GM18505 (cell line): ENCODE measurements at regions not wholly inside any gene's neighbourhood (a gene's known extent, or its start where the extent isn't known, plus 50 kb on each side); places are given as distances from the start of the nearest gene placed in this dataset.

Experiments
- ATAC-seq: cut with Tn5 transposase; IDR thresholded peaks from one replicate; pipeline ENCODE4 v1.9.1; 2021; ENCODE audit not compliant: unreplicated experiment
- POLR2A ChIP-seq: IDR thresholded peaks from 4 replicates; pipeline ENCODE4 v1.6.1; 2011; ENCODE audit warnings: borderline replicate concordance; ENCODE audit not compliant: insufficient read depth, insufficient read length; ENCODE audit errors: extremely low read depth

DNA sequence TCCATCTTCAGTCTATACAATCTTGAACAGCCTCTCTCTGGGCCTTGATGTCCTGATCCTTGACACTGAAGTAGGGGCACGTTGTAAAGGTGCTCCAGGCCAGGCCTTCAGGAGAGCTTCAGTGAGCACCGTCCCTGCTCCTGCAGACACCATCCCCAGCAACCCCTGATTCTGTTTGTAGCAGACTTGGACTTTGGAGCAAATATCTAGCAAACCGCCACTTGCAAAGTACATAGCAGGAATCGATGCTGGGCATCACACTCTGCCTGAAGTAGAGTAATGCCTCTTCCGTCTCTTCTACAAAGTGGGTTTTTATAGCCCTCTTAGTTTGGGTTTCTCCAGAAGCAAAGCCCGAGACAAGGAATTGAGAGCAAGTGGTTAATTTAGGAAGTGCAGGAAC is 169.1 kb downstream of the SALL1 start:
- ATAC-seq = no peak
- TF ChIP-seq POLR2A = no peak

DNA sequence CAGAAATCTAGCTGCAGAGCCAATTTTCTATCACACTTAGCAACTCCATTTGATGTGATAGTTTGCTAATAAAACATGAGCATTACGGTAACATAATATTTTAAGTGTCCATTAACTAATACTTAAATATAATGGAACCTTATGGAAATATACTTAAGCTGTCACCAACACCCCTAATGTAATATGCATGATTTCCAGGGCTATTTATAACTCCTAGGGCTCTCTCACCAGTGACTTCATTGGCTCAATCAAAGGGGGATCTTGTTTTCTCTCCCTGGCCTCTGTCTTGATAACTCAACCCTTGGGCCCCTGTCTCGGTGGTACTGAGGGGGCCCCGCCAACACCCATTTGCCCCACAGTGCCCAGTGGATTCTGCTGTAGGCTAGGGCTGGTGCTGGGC is 170.4 kb downstream of the SALL1 start:
- ATAC-seq = no peak
- no peak for TF ChIP-seq POLR2A

DNA sequence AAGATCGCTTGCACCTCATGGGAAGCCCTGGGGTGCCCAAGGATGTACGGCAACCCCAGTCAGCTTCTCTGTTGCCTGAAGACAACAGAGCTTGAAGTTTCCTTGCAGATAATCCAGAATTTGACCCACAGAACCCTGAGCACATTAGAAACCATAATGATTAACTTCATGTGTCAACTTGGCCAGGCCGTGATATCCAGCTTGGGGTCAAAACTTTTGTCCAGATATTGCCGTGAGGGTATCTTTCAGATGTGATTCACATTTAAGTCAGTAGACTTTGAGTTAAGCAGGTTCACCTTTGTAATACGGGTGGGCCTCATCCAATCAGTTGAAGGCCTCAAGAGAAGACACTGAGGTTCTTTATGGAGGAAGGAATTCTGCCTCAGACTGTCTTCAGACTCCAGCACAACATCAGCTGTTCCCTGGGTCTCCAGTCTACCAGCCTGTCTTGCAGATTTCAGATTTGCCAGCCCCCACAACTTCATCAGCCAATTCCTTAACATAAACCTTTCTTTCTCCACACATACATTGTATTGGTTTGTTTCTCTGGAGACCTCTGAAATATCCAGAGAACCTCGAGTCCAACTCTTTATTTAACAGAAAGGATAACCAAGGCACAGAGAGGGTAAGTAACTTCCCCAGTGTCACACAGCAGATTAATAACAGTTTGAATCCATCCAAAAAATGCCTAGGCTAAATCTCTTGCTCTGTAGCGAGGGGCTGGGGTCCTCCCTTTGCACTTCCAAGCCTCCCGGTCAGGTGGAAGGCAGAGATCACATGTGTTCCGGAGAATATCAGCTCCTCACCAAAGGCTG is 171.1 kb downstream of the SALL1 start:
- no peak for TF ChIP-seq POLR2A
- no peak for ATAC-seq

DNA sequence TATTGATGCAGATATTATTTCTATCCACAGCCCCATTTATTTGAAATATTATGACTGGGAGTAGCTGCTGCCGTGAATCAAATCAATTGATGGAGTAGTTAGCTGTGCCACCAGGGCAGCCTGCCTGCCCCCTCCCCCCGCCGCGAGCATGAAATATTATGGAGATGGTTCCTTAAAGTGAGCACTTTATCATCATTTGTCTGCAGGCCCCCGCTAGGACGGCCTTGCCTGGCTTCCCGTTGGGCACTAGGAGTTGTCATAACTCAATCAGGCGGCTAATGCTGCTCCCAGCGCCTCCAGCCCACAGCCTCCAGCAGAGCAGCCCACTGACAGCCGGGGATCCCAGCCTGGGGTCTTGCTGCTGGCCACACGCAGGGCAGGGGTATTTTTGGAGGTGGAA is 173.9 kb downstream of the SALL1 start:
- ATAC-seq = no peak
- TF ChIP-seq POLR2A = no peak

DNA sequence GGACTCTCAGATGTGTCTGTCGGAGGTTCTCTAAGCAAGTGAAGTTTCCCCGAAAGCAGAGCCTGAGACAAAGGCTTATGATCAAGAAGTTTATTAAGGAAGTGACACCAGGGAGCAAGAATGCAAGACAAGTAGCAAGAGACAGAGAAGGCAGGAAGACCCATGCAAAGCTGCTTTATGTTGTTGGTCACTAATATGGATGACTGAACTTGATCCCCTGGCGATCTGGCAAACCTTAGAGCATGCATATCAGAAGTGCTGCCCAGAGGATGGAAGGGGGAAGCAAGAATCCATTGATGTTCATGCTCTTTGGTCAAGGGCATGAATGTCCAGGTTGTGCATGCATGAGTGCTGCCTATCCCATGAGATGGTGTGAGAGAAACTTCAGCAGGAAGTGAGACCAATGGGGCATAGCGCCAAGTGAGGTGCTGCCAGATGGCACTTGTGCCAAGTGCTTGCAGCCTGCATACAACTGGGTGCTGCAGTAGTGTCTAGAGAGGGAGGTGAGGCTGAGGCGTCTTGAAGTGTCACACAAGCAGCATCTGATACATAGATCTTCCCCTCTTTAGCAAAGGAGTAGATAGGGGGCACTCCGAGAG is 176.5 kb downstream of the SALL1 start:
- no peak for TF ChIP-seq POLR2A
- no peak for ATAC-seq

DNA sequence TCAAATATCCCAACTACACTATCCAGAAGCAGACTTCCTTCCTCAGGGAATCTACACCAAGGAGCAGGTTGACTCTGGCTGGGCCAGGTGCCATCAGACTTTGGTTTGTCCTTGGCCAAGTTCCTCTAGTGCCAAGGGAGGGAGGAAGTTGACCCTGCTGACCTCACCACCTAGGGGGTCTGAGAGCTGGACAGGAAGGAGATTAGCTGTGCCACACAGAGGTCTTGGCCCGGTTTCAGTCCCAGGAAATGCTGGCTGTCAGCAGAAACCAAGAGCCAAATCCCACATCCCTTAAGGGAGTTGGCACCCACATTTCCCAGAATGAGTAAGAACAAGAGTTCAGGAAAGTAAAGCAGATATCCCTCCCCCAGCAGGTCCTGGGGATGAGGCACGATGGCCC is 178.2 kb downstream of the SALL1 start:
- no peak for TF ChIP-seq POLR2A
- ATAC-seq = no peak

DNA sequence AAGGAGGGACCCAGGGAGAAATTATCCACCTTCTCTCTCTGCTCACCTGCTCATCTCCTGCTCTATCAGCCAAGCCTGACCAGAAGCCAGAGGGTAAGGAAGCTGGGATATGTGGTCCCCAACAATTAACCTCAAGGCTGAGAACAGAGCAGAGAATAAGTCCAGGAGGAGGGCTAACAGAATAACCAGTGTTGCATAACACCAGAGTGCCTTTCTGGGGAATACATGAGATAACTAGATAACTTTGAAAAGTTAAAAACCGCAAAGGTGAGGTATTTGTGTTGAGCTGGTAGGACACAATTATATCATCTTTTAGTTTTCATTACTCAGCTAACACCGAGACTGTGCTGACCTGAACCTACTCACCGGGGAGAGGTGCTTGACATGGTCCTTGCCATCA is 180.8 kb downstream of the SALL1 start:
- no peak for TF ChIP-seq POLR2A
- no peak for ATAC-seq

DNA sequence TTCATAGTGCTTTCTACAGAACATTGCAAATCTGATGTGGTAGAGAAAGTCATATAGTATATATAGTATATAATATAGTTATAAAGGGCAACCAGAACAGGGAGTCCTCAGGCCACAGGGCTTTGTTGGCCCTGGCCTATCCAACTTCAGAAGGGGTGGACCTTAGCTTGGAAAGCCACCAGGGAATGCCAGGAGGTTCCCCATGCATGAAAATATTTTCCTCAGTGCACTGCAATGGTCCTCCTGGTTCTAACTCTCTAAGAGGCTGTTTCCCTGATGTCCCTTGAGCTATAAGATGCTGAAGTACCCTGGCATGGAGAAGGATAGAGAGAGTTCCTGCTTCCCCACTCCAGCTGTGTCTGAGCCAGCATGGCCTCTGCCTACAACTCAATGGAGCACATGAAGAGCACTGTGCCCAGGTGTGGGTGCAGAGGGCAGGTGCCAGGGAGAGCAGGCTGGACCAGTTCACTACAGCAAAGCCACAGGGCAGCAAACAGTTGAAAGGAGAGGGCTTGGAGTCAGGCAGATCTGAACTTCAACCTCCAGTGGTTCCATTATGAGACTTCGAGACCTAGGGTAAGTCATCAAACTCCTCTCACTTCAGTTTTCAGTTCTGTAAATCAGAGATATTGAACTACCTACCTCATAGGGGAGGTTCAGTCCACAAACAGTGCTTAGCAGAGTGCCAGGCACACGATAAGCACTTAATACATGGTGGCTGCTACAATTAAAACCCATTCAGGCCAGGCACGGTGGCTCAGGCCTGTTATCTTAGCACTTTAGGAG is 183.1 kb downstream of the SALL1 start:
- ATAC-seq = peak; percentile 81
- no peak for TF ChIP-seq POLR2A

DNA sequence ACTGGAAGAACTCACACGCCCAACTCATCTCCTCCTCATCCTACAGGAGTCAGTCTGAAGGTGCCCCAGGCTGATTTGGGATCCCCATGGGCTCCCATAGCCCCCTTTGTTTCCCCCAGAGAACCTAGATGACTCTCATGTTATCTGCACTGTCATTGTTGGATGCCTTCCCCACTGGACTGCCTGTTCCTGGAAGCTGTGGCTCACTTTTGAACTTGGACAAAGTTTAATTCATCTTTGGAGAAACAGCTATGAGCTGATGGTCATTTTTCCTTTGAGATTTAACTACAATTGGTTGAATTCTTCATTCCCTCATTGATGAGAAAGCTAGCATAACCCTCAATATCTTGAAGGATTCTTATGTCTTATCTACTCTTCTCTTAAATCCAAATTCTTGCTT is 186.6 kb downstream of the SALL1 start:
- TF ChIP-seq POLR2A = no peak
- no peak for ATAC-seq

DNA sequence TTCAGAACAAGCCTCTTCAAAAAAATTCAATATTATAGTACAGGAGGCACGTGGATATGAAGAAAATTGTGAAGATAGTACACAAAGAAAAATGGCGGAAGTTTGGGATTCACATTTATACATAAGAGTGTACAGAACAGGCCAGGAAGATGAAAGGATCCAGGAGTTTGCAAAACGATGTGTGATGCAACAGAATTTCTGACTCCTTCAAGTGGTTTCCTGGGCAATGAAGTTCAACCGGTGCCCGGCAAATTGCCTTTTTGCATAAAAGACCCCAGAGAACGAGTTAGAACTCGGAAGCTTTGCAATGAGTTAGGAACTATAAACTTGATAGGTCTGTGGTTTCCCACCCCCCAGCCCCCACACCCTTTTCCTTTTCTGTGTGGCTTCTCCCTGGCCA is 189.1 kb downstream of the SALL1 start:
- ATAC-seq = no peak
- no peak for TF ChIP-seq POLR2A

DNA sequence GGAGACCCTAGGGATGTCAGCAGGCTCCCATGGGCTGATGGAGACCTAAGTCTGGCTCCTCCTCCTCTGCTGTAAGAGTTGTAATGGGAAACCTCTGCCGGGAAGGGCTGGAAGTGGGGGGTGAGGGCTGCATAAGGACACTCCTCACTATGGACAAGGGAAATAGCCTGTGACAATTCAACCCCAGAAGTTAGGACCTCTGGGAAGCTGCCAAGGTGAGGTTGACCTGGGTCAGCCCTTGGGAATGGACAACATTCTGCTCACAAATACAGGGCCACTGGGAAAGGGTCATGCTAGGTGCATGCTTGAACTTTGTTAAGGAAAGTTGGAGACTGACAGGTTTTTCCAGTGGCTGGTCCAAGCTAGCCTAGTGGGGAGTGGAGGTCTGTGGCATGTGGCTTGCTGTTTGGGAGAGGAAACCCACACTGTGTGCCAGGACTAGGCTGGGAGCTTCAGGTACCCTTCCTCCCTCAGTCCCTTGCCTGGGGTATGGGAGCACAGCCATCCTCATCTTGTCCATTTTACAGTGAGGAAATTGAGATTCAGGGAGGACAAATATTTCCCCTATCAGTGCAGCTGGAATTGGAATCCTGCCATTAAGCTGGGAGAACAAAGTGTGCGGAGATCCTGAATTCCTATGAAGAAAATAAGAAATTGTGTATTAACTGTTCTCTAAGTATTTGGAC is 190.4 kb downstream of the SALL1 start:
- TF ChIP-seq POLR2A = no peak
- ATAC-seq = no peak

DNA sequence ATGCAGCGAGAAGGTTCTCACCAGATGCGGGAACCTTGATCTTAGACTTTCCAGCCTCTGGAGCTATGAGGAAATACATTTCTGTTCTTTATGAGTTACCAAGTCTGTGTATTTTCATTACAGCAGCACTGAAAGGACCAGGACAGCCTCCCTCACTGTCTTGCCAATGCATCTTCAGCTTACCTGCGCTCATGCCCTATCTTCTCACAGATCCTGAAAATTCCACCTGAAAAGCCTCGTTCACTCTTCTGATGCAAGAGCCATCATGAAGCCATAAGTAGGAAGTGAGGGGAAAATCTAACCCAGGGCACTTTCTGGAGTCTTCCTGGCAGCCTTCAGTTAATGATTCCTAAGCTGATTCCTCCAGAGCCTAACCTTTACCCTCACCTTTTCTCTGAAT is 194.0 kb downstream of the SALL1 start:
- ATAC-seq = no peak
- no peak for TF ChIP-seq POLR2A

DNA sequence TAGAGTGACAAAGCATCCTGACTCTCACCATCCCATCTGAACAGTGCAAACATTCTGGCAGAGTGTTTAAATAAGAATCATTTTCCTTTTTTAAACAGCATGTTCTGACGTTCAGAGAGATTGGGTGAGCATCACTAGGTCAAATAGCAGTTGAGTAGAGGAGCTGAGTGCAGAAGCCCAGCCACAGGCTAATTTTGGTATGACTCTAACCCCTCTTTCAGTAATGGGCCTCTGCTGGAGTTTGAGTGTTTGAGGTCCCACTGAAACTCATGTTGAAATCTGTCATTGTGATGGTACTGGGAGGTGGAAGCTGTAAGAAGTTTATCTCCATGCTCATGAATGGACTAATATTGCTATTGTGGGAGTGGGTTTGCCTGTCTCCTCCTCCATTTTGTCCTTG is 194.4 kb downstream of the SALL1 start:
- no peak for TF ChIP-seq POLR2A
- no peak for ATAC-seq
